Vagina (tissue), 2 donors: ENCODE measurements at regions not wholly inside any gene's neighbourhood (a gene's known extent, or its start where the extent isn't known, plus 50 kb on each side); places are given as distances from the start of the nearest gene placed in this dataset.

Experiments used
- CTCF ChIP-seq, 3 experiments: fragments of 450-650 bp in 2 of 3; fragments of 200-600 bp in 1 of 3; sonication (generic) in 1 of 3; IDR thresholded peaks; one replicate each; pipeline ENCODE4 v1.5.1; 2017 to 2019; ENCODE audit warnings: antibody characterized with exemption in 3 of 3, mild to moderate bottlenecking in 2 of 3, moderate library complexity in 2 of 3
- POLR2A ChIP-seq, 2 donors: fragments of 450-650 bp; IDR thresholded peaks; one replicate each; pipeline ENCODE4 v1.6.1; 2017; ENCODE audit warnings: antibody characterized with exemption in 2 of 2, mild to moderate bottlenecking in 2 of 2, moderate library complexity in 2 of 2
- POLR2AphosphoS5 ChIP-seq, 2 donors: sonication (generic); formaldehyde crosslinking; IDR thresholded peaks; one replicate each; pipeline ENCODE4 v1.9.0; 2017; ENCODE audit warnings: antibody characterized with exemption in 2 of 2, mild to moderate bottlenecking in 2 of 2, low read depth in 1 of 2; ENCODE audit not compliant: insufficient read depth in 1 of 2

GRCh38 chr15:61449186-61449702 is 220.1 kb upstream of the RORA start:
- TF ChIP-seq CTCF (IDR thresholded peaks at IDR 0.05), result no peak
- TF ChIP-seq POLR2A (IDR thresholded peaks at IDR 0.05), result no peak
- no peak for TF ChIP-seq POLR2AphosphoS5 (IDR thresholded peaks at IDR 0.05; ENCODE audit: insufficient read depth in 1 of 2, low read depth in 1 of 2)
